ENCODE measurements at regions not wholly inside any gene's neighbourhood (a gene's known extent, or its start where the extent isn't known, plus 50 kb on each side); places are given as distances from the start of the nearest gene placed in this dataset.

GRCh38 chr1:79875187-79875586 lies 868.7 kb upstream of the ADGRL4 start:
- Mint-ChIP-seq H3K4me3 (no peak overlapping the region), H3K36me3 (ENCODE audit: low read depth) (no peaks in the 10 kb centered on the region), H3K27ac (no peak overlapping the region), H3K4me1 (no peaks in the 10 kb centered on the region), H3K27me3 (no peaks in the 10 kb centered on the region), H3K9me3 (peaks cover 7% of the 10 kb centered on the region)
- DNase-seq (no peak), ATAC-seq (ENCODE audit: low read depth) (no peak)
- POLR2A ChIA-PET = no interaction called here
- no peak for TF ChIP-seq CTCF (IDR thresholded peaks at IDR 0.05)
- intact Hi-C loops (cut with micrococcal nuclease) = no loop called here
- CTCF ChIA-PET = no interaction called here

GRCh38 chr1:79874289-79874688 lies 867.8 kb upstream of the ADGRL4 start:
- ChIA-PET POLR2A (no interaction called here), CTCF (no interaction called here)
- H3K36me3 Mint-ChIP-seq (ENCODE audit: low read depth) = no peaks in the 10 kb centered on the region
- H3K4me1 Mint-ChIP-seq = no peaks in the 10 kb centered on the region
- intact Hi-C loops (cut with micrococcal nuclease) = no loop called here
- no peak for DNase-seq
- no peak overlapping the region for H3K27ac Mint-ChIP-seq
- TF ChIP-seq CTCF (IDR thresholded peaks at IDR 0.05) = no peak
- no peak overlapping the region for H3K4me3 Mint-ChIP-seq
- H3K9me3 Mint-ChIP-seq = peaks cover 7% of the 10 kb centered on the region
- ATAC-seq (ENCODE audit: low read depth) = no peak
- no peaks in the 10 kb centered on the region for H3K27me3 Mint-ChIP-seq

- intact Hi-C loops (cut with micrococcal nuclease) = no loop called here
- Mint-ChIP-seq H3K36me3 (ENCODE audit: low read depth) (no peaks in the 10 kb centered on the region), H3K9me3 (peaks cover 2% of the 10 kb centered on the region), H3K27me3 (no peaks in the 10 kb centered on the region), H3K4me3 (no peak overlapping the region), H3K27ac (no peak overlapping the region), H3K4me1 (no peaks in the 10 kb centered on the region)
- ATAC-seq (ENCODE audit: low read depth) = no peak
- no peak for TF ChIP-seq CTCF (IDR thresholded peaks at IDR 0.05)
- POLR2A ChIA-PET = no interaction called here
- DNase-seq = no peak
- CTCF ChIA-PET = no interaction called here
Measured at GRCh38 chr1:79859212-79859948, 852.9 kb upstream of the ADGRL4 start.

DNA sequence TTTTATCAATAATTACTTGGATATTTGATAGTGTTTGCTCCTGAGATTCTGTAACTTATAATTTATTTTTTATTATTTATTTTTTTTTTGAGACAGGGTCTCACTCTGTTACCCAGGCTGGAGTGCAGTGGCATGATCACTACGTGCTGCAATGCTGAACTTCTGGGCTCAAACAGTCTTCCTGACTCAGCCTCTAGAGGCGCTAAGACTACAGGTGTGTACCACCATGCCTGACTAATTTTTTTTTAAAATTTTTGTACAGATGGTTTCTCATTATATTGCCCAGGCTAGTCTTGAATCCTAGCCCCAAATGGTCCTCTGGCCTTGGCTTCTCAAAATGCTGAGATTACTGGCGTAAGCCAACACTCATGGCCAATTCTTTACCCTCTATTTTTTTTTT lies 845.5 kb upstream of the ADGRL4 start:
- no peak overlapping the region for H3K27ac Mint-ChIP-seq
- no peaks in the 10 kb centered on the region for H3K4me1 Mint-ChIP-seq
- H3K36me3 Mint-ChIP-seq (ENCODE audit: low read depth) = no peaks in the 10 kb centered on the region
- no peaks in the 10 kb centered on the region for H3K27me3 Mint-ChIP-seq
- peaks cover 2% of the 10 kb centered on the region for H3K9me3 Mint-ChIP-seq
- H3K4me3 Mint-ChIP-seq = no peak overlapping the region
- TF ChIP-seq CTCF (IDR thresholded peaks at IDR 0.05) = no peak
- no peak for DNase-seq
- ChIA-PET CTCF (no interaction called here), POLR2A (no interaction called here)
- ATAC-seq (ENCODE audit: low read depth) = no peak
- intact Hi-C loops (cut with micrococcal nuclease) = no loop called here

GRCh38 chr1:79849388-79849787 lies 842.9 kb upstream of the ADGRL4 start:
- TF ChIP-seq CTCF (IDR thresholded peaks at IDR 0.05) = no peak
- ATAC-seq (ENCODE audit: low read depth) (no peak), DNase-seq (no peak)
- Mint-ChIP-seq H3K4me1 (no peaks in the 10 kb centered on the region), H3K36me3 (ENCODE audit: low read depth) (no peaks in the 10 kb centered on the region), H3K27ac (no peak overlapping the region), H3K9me3 (no peaks in the 10 kb centered on the region), H3K4me3 (no peak overlapping the region), H3K27me3 (no peaks in the 10 kb centered on the region)
- ChIA-PET CTCF (no interaction called here), POLR2A (no interaction called here)
- intact Hi-C loops (cut with micrococcal nuclease) = no loop called here
